ENCODE measurements at regions not wholly inside any gene's neighbourhood (a gene's known extent, or its start where the extent isn't known, plus 50 kb on each side); places are given as distances from the start of the nearest gene placed in this dataset.

GRCh38 chr16:85441189-85441889 is 171.8 kb upstream of the GSE1 start:
- no peaks in the 10 kb centered on the region for H3K36me3 Mint-ChIP-seq (ENCODE audit: low read depth)
- no peak overlapping the region for H3K27ac Mint-ChIP-seq
- no peaks in the 10 kb centered on the region for H3K27me3 Mint-ChIP-seq
- ChIA-PET CTCF (interaction anchor here (0.8 to 1.1 kb wide), 3 partner anchors 21 to 175 kb away, joined by 3 to 4 read pairs (median 4); no protein-coding TSS in a partner anchor), POLR2A (no interaction called here)
- H3K4me1 Mint-ChIP-seq: no peaks in the 10 kb centered on the region
- H3K9me3 Mint-ChIP-seq (ENCODE audit: low read depth): no peaks in the 10 kb centered on the region
- no peak for DNase-seq
- intact Hi-C loops (cut with DNase I, micrococcal nuclease): no loop called here
- ATAC-seq: no peak
- H3K4me3 Mint-ChIP-seq: no peak overlapping the region

GRCh38 chr16:85441890-85442670 is 171.0 kb upstream of the GSE1 start:
- CTCF ChIA-PET: interaction anchor here (0.8 to 1.7 kb wide), 5 partner anchors 20 to 174 kb away, joined by 3 to 4 read pairs (median 4); no protein-coding TSS in a partner anchor
- no peak overlapping the region for H3K4me3 Mint-ChIP-seq
- no peak for DNase-seq
- H3K4me1 Mint-ChIP-seq: no peaks in the 10 kb centered on the region
- no peak for ATAC-seq
- no peaks in the 10 kb centered on the region for H3K27me3 Mint-ChIP-seq
- POLR2A ChIA-PET: no interaction called here
- H3K36me3 Mint-ChIP-seq (ENCODE audit: low read depth): no peaks in the 10 kb centered on the region
- no peaks in the 10 kb centered on the region for H3K9me3 Mint-ChIP-seq (ENCODE audit: low read depth)
- intact Hi-C loops (cut with DNase I, micrococcal nuclease): no loop called here
- no peak overlapping the region for H3K27ac Mint-ChIP-seq

GRCh38 chr16:85443116-85443515 is 170.0 kb upstream of the GSE1 start:
- POLR2A ChIA-PET: no interaction called here
- intact Hi-C loops (cut with DNase I, micrococcal nuclease): no loop called here
- Mint-ChIP-seq H3K27me3 (no peaks in the 10 kb centered on the region), H3K9me3 (ENCODE audit: low read depth) (no peaks in the 10 kb centered on the region), H3K36me3 (ENCODE audit: low read depth) (no peaks in the 10 kb centered on the region), H3K4me3 (no peak overlapping the region), H3K27ac (no peak overlapping the region), H3K4me1 (peaks cover 8% of the 10 kb centered on the region)
- DNase-seq (no peak), ATAC-seq (no peak)
- CTCF ChIA-PET: interaction anchor here (1.0 to 1.7 kb wide), 3 partner anchors 21 to 168 kb away, joined by 3 to 4 read pairs (median 4); no protein-coding TSS in a partner anchor

- ChIA-PET POLR2A (no interaction called here), CTCF (interaction anchor here (1.3 to 1.7 kb wide), 2 partner anchors 22 to 167 kb away, joined by 3 to 4 read pairs; no protein-coding TSS in a partner anchor)
- Mint-ChIP-seq H3K27me3 (no peaks in the 10 kb centered on the region), H3K4me3 (no peak overlapping the region), H3K4me1 (peaks cover 11% of the 10 kb centered on the region), H3K27ac (no peak overlapping the region), H3K36me3 (ENCODE audit: low read depth) (no peaks in the 10 kb centered on the region), H3K9me3 (ENCODE audit: low read depth) (no peaks in the 10 kb centered on the region)
- DNase-seq (no peak), ATAC-seq (no peak)
- intact Hi-C loops (cut with DNase I, micrococcal nuclease): no loop called here
Measured at GRCh38 chr16:85443531-85443930, 169.6 kb upstream of the GSE1 start.

- no peak for ATAC-seq
- Mint-ChIP-seq H3K4me3 (no peak overlapping the region), H3K4me1 (peaks cover 25% of the 10 kb centered on the region), H3K27me3 (no peaks in the 10 kb centered on the region), H3K27ac (no peak overlapping the region), H3K9me3 (ENCODE audit: low read depth) (no peaks in the 10 kb centered on the region), H3K36me3 (ENCODE audit: low read depth) (no peaks in the 10 kb centered on the region)
- ChIA-PET POLR2A (no interaction called here), CTCF (interaction anchor here (0.8 to 4.3 kb wide), 3 partner anchors 17 to 25 kb away, joined by 3 to 26 read pairs (median 3); no protein-coding TSS in a partner anchor)
- no peak for DNase-seq
- intact Hi-C loops (cut with DNase I, micrococcal nuclease): no loop called here
Measured at GRCh38 chr16:85445064-85445778, 167.9 kb upstream of the GSE1 start.

DNA sequence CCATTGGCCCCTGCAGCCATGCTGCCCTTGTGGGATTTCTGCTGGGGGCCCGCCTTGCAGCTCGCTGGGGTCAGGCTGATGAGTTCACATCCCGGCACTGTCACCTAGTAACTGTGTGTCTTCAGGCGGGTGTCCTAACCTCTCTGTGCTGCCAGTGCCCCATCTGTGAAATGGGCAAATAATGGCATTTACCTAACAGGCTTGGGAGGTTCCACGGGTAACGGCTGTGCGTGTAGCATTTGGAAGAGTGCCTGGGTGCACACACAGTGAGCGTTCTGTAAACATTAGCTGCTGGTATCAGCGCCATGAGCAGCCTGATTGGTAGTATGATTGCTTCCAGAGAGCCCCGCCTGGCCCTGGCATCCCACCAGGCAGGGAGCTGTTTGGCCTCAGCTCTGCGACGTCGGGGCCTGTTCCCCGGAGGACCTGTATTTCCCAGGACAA is 167.3 kb upstream of the GSE1 start:
- Mint-ChIP-seq H3K9me3 (ENCODE audit: low read depth) (no peaks in the 10 kb centered on the region), H3K4me3 (no peak overlapping the region), H3K36me3 (ENCODE audit: low read depth) (no peaks in the 10 kb centered on the region), H3K4me1 (peaks cover 25% of the 10 kb centered on the region), H3K27ac (no peak overlapping the region), H3K27me3 (no peaks in the 10 kb centered on the region)
- ChIA-PET CTCF (interaction anchor here (0.8 to 4.3 kb wide), 4 partner anchors 10 to 25 kb away, joined by 3 to 26 read pairs (median 3); no protein-coding TSS in a partner anchor), POLR2A (no interaction called here)
- no peak for ATAC-seq
- DNase-seq: no peak
- intact Hi-C loops (cut with DNase I, micrococcal nuclease): no loop called here

DNA sequence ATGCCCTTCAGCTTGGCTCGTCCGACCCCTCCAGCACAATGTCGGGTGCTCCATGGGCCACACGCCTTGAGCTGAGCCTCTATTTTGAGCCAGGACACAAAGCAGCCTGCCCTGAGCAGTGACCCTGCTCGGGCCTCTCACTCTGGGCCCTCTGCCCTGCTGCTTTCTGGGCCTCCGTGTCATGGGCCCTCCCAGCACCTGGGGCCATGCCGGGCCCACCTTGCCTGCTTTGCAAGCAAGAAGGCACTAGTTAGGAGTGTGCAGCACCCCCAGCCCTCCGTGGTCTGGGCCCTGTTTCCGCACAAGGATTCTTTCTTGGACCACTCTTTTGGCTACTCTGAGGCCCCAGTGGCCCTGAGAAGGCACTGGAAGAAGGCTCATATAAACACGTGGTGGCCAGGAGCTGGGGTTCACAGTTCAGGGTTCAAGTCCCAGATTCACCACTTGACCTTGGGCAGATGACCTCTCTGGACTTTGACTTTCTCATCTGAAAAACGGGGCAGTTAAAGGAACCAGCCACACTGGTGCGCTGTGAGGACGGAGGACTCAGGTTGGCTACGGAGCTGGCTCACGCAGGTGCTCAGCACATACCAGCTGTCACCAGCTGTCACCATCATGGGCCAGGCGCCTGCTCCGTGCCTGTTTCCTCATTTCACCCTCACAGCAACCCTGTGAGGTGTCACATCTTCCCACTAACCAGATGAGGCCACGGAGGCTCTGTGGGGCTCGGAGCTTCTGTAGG is 166.0 kb upstream of the GSE1 start:
- DNase-seq (no peak), ATAC-seq (no peak)
- Mint-ChIP-seq H3K36me3 (ENCODE audit: low read depth) (no peaks in the 10 kb centered on the region), H3K9me3 (ENCODE audit: low read depth) (no peaks in the 10 kb centered on the region), H3K4me3 (no peak overlapping the region), H3K4me1 (peaks cover 30% of the 10 kb centered on the region), H3K27ac (no peak overlapping the region), H3K27me3 (no peaks in the 10 kb centered on the region)
- CTCF ChIA-PET: interaction anchor here (0.6 to 4.3 kb wide), 7 partner anchors 9 to 169 kb away, joined by 3 to 26 read pairs (median 3); no protein-coding TSS in a partner anchor
- POLR2A ChIA-PET: interaction anchor here (0.6 kb wide), 1 partner anchor 11 kb away, joined by 3 read pairs; no protein-coding TSS in a partner anchor
- intact Hi-C loops (cut with DNase I, micrococcal nuclease): no loop called here

DNA sequence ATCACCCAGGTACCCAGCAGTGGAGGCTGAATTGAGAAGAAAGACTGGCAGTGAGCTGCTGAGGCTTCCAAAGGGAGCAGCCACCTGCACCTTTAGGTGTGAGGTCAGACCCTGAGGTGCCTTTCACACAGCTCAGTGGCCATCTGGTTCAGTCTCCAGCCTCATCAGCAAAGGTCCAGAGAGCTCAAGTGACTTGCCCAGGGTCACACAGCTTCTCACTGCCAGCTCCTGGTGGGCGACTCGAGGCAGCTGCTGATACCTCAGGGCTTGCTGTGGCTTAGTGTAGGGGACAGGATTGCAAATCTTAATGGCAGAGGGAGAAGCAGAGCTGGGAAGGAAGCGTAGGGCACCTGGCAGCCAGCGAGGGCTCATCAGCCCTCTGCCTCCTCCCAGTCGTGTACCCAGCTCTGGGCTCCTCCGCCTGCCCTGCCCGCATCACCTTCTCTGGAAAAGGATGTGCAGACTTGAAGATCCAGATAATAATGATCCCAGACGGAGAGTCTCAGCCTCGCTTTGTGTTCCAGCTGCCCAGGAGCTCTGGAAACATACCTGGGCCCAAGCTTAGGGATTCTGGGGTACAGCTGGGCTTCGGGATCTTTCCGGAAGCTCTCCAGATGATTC is 165.3 kb upstream of the GSE1 start:
- POLR2A ChIA-PET: interaction anchor here (0.6 kb wide), 1 partner anchor 11 kb away, joined by 3 read pairs; no protein-coding TSS in a partner anchor
- no peaks in the 10 kb centered on the region for H3K27me3 Mint-ChIP-seq
- peaks cover 30% of the 10 kb centered on the region for H3K4me1 Mint-ChIP-seq
- CTCF ChIA-PET: interaction anchor here (0.8 to 4.3 kb wide), 5 partner anchors 10 to 169 kb away, joined by 3 to 26 read pairs (median 4); no protein-coding TSS in a partner anchor
- DNase-seq (no peak), ATAC-seq (no peak)
- no peak overlapping the region for H3K4me3 Mint-ChIP-seq
- no peaks in the 10 kb centered on the region for H3K36me3 Mint-ChIP-seq (ENCODE audit: low read depth)
- intact Hi-C loops (cut with DNase I, micrococcal nuclease): no loop called here
- no peak overlapping the region for H3K27ac Mint-ChIP-seq
- no peaks in the 10 kb centered on the region for H3K9me3 Mint-ChIP-seq (ENCODE audit: low read depth)

- POLR2A ChIA-PET: no interaction called here
Measured at GRCh38 chr16:85448557-85449190, 164.4 kb upstream of the GSE1 start.

More at GRCh38 chr16:85448557-85449190, 164.4 kb upstream of the GSE1 start:
- H3K36me3 Mint-ChIP-seq (ENCODE audit: low read depth): no peaks in the 10 kb centered on the region
- ATAC-seq: peak; percentile 50
- peaks cover 30% of the 10 kb centered on the region for H3K4me1 Mint-ChIP-seq
- intact Hi-C loops (cut with DNase I, micrococcal nuclease): no loop called here
- no peaks in the 10 kb centered on the region for H3K9me3 Mint-ChIP-seq (ENCODE audit: low read depth)
- H3K27ac Mint-ChIP-seq: peak overlapping the region; percentile 42
- H3K4me3 Mint-ChIP-seq: no peak overlapping the region
- CTCF ChIA-PET: interaction anchor here (0.6 to 4.3 kb wide), 5 partner anchors 9 to 168 kb away, joined by 3 to 26 read pairs (median 6); no protein-coding TSS in a partner anchor
- peak; percentile 43 for DNase-seq
- no peaks in the 10 kb centered on the region for H3K27me3 Mint-ChIP-seq
